ENCODE measurements at regions not wholly inside any gene's neighbourhood (a gene's known extent, or its start where the extent isn't known, plus 50 kb on each side); places are given as distances from the start of the nearest gene placed in this dataset.
A peak's percentile ranks its signal among the peaks of the same experiment; 100 is the strongest.
"Not testable (repeated sequence)": the region's sequence is repeated elsewhere in the genome, so short reads cannot be mapped to it uniquely, and the experiment has no call there.

DNA sequence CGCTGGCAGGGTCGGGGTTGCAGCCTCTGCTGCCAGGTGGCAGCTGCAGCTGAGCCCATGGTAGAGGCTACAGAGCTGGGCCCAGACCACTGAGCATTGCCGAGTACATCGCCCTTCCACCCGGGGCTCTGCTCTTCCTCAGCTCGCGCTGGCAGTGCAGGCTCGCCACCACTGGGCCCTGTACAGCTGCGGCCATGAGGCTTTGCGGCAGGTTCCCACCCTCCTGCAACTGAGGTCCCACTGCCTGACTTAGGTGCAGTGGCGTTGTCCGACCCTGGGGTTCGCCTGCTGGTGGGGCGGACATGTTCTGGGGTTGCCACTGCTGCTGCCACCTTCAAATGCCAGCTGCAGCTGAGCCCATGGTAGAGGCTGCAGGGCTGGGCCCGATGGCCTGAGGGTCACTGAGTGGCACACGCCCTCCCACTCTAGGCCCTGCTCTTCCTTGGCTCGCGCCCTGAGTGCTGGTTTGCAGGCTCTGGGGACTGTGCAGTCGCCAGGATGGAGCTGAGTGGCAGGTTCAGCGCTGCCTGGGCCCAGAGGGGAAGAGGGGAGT lies 359.8 kb downstream of the FOXD4L6 start:
- DNase-seq (ENCODE audit: low read depth): not testable (repeated sequence)

DNA sequence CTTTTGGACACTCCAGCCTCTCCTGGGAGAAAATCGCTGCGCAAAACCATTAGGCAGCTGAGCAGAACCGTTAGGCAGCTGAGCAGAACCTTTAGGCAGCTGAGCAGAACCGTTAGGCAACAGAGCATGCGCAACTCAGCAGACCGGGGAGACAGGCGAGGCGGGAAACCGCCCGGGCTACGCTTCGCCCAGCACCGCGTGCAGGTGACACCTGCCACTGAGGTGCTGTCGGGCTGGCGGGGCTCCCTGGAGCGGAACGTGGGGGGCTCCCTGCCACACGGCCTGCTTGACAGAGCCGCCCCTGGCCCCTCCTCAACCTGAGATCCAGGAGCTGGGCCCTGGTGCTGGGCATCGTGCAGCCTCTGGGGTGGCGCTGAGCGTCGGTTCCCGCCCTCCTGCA lies 360.3 kb downstream of the FOXD4L6 start:
- not testable (repeated sequence) for DNase-seq (ENCODE audit: low read depth)

DNA sequence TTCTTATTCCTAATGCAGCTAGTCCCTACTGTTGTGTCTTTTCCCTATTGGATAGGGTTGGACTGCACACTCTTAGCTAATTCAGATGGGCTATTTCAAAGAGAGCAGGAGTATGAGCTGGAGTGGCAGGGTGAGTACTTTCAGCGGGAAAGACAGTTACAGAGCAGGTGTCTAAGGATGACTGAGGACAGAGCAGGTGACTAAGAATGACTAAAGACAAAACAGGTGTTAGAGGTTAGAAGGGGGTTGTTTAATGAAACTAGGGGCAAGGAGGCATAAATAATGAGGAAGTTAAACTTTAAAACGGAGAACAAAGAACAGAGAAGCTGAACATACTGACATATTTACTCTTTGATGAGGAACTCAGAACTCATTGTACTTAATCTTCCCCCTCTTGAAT lies 373.5 kb downstream of the FOXD4L6 start:
- DNase-seq (ENCODE audit: low read depth): peak; percentile 0

DNA sequence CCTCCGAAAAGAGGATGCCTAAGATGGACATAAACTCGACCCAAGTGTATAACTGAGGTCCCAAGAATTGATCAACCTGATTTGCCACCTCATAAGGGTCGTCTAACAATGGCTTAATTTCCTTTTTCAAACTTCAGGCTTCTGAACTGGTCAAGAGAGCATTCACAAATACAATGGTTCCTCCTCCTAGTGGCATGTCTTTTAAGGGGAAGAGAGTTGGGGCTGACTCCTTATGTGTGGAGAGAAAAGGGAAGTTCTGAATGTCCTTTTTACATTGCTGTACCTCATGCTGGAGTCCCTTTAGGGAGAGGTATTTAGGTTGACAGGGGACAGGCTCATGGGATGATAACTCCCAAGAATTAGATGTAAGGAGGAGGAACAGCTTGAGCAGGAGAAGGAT lies 375.2 kb downstream of the FOXD4L6 start:
- DNase-seq (ENCODE audit: low read depth): peak; percentile 1

DNA sequence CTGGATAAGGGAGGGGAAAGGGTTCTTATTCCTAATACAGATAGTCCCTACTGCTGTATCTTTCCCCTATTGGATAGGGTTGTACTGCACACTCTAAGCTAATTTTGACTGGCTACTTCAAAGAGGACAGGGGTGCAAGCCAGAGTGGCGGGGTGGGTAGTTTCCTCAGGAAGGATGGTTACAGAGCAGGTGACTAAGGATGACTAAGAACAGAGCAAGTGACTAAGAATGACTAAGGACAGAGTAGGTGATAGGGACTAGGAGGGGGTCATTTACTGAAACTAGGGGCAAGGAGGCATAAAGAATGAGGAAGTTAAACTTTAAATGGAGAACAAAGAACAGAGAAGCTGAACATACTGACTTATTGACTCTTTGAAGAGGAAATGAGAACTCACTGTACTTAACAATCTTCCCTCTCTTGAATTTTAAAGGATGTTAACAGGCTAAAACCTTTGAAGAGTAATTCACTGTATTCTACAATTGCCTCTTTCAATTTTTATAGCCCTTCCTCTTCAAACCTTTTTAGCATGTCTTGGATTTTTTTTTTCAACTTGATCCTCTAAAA lies 381.5 kb downstream of the FOXD4L6 start:
- not testable (repeated sequence) for DNase-seq (ENCODE audit: low read depth)

Data from LHCN-M2 (cell line).